SU-DHL-6 (cell line): ENCODE measurements at regions not wholly inside any gene's neighbourhood (a gene's known extent, or its start where the extent isn't known, plus 50 kb on each side); places are given as distances from the start of the nearest gene placed in this dataset.

ENCODE experiments used
- CTCF ChIP-seq: fragments of 200-600 bp; sonication (generic); IDR thresholded peaks from one replicate; pipeline ENCODE4 v1.5.1; 2017; ENCODE audit warnings: antibody characterized with exemption, mild to moderate bottlenecking, low read length, moderate library complexity; ENCODE audit not compliant: insufficient read depth, poor library complexity, severe bottlenecking
- EZH2phosphoT487 ChIP-seq: fragments of 200-600 bp; sonication (generic), shearing (Covaris generic); conservative IDR thresholded peaks from 2 replicates; pipeline ENCODE4 v1.6.1; 2018; ENCODE audit warnings: mild to moderate bottlenecking, antibody characterized with exemption, low read length, moderate library complexity, mixed read lengths

GRCh38 chr3:20924646-20925385 lies 738.8 kb upstream of the SGO1 start:
- no peak for TF ChIP-seq CTCF
- TF ChIP-seq EZH2phosphoT487: no peak
